Mucosa of rectum (tissue), 2 donors: ENCODE measurements at regions not wholly inside any gene's neighbourhood (a gene's known extent, or its start where the extent isn't known, plus 50 kb on each side); places are given as distances from the start of the nearest gene placed in this dataset.
"Not testable (repeated sequence)": the region's sequence is repeated elsewhere in the genome, so short reads cannot be mapped to it uniquely, and the experiment has no call there.

Experiments
- H3K27ac ChIP-seq, 2 donors: one replicate each; pipeline ENCODE4 v1.7.0; 2013; ENCODE audit warnings: inconsistent platforms in 2 of 2, low read depth in 2 of 2, low read length in 2 of 2
- H3K27me3 ChIP-seq, 2 donors: one replicate each; pipeline ENCODE4 v1.7.0; 2013; ENCODE audit warnings: low read length in 2 of 2; ENCODE audit not compliant: control insufficient read depth in 2 of 2, insufficient read depth in 2 of 2
- H3K36me3 ChIP-seq, 2 donors: one replicate each; pipeline ENCODE4 v1.7.0; 2013; ENCODE audit warnings: low read length in 2 of 2; ENCODE audit not compliant: control insufficient read depth in 2 of 2, insufficient read depth in 2 of 2
- H3K4me1 ChIP-seq, 2 donors: one replicate each; pipeline ENCODE4 v1.7.0; 2013; ENCODE audit warnings: low read length in 2 of 2, mild to moderate bottlenecking in 1 of 2; ENCODE audit not compliant: control insufficient read depth in 2 of 2, insufficient read depth in 2 of 2
- H3K4me3 ChIP-seq, 2 donors: one replicate each; pipeline ENCODE4 v1.7.0; 2013; ENCODE audit warnings: low read length in 2 of 2
- H3K9ac ChIP-seq, 2 donors: one replicate each; pipeline ENCODE4 v1.7.0; 2013; ENCODE audit warnings: low read length in 2 of 2, low read depth in 1 of 2, mild to moderate bottlenecking in 1 of 2
- H3K9me3 ChIP-seq, 2 donors: one replicate each; pipeline ENCODE4 v1.7.0; 2013; ENCODE audit warnings: low read length in 2 of 2; ENCODE audit not compliant: control insufficient read depth in 2 of 2
- donor health status: healthy.
- donor health status: Normal muscosa, but diverticular disease.

- Histone ChIP-seq H3K9me3 (no peaks in the 10 kb centered on the region), H3K27ac (no peak overlapping the region), H3K4me1 (no peaks in the 10 kb centered on the region), H3K4me3 (no peak overlapping the region), H3K36me3 (no peaks in the 10 kb centered on the region), H3K27me3 (no peaks in the 10 kb centered on the region), H3K9ac (no peak overlapping the region)
These were observed 2022.1 kb upstream of the ACO1 start for GRCh38 chr9:30362373-30362772.

GRCh38 chr9:30366140-30366539 is 2018.3 kb upstream of the ACO1 start:
- not testable (repeated sequence) for H3K4me1 ChIP-seq, H3K4me3 ChIP-seq, H3K9me3 ChIP-seq, H3K9ac ChIP-seq, H3K27ac ChIP-seq, H3K27me3 ChIP-seq, H3K36me3 ChIP-seq

- Histone ChIP-seq H3K4me3 (no peak overlapping the region), H3K9ac (no peak overlapping the region), H3K4me1 (no peaks in the 10 kb centered on the region), H3K27ac (no peak overlapping the region), H3K27me3 (no peaks in the 10 kb centered on the region), H3K36me3 (no peaks in the 10 kb centered on the region), H3K9me3 (no peaks in the 10 kb centered on the region)
These were observed 2002.2 kb upstream of the ACO1 start for GRCh38 chr9:30382271-30382670.

- Histone ChIP-seq H3K27ac (no peak overlapping the region), H3K36me3 (no peaks in the 10 kb centered on the region), H3K4me1 (no peaks in the 10 kb centered on the region), H3K9me3 (no peaks in the 10 kb centered on the region), H3K9ac (no peak overlapping the region), H3K4me3 (no peak overlapping the region), H3K27me3 (no peaks in the 10 kb centered on the region)
These were observed 1974.2 kb upstream of the ACO1 start for GRCh38 chr9:30410273-30410672.

- Histone ChIP-seq H3K9ac (no peak overlapping the region), H3K27ac (no peak overlapping the region), H3K4me1 (no peaks in the 10 kb centered on the region), H3K36me3 (no peaks in the 10 kb centered on the region), H3K27me3 (no peaks in the 10 kb centered on the region), H3K4me3 (no peak overlapping the region), H3K9me3 (no peaks in the 10 kb centered on the region)
These were observed 1972.9 kb upstream of the ACO1 start for GRCh38 chr9:30411571-30411970.

- no peaks in the 10 kb centered on the region for H3K36me3 ChIP-seq
- no peaks in the 10 kb centered on the region for H3K9me3 ChIP-seq
- H3K27me3 ChIP-seq, result no peaks in the 10 kb centered on the region
- no peak overlapping the region for H3K4me3 ChIP-seq
- H3K4me1 ChIP-seq, result no peaks in the 10 kb centered on the region
- no peak overlapping the region for H3K9ac ChIP-seq
- no peak overlapping the region for H3K27ac ChIP-seq
These were observed 1925.3 kb upstream of the ACO1 start for GRCh38 chr9:30459156-30459555.

- Histone ChIP-seq H3K36me3 (no peaks in the 10 kb centered on the region), H3K27ac (no peak overlapping the region), H3K9me3 (no peaks in the 10 kb centered on the region), H3K4me3 (no peak overlapping the region), H3K27me3 (no peaks in the 10 kb centered on the region), H3K9ac (no peak overlapping the region), H3K4me1 (no peaks in the 10 kb centered on the region)
These were observed 1907.6 kb upstream of the ACO1 start for GRCh38 chr9:30476826-30477225.

- H3K4me3 ChIP-seq, result no peak overlapping the region
- H3K9ac ChIP-seq, result no peak overlapping the region
- H3K36me3 ChIP-seq, result no peaks in the 10 kb centered on the region
- H3K4me1 ChIP-seq, result no peaks in the 10 kb centered on the region
- H3K9me3 ChIP-seq, result no peaks in the 10 kb centered on the region
- H3K27me3 ChIP-seq, result no peaks in the 10 kb centered on the region
- no peak overlapping the region for H3K27ac ChIP-seq
These were observed 1905.8 kb upstream of the ACO1 start for GRCh38 chr9:30478684-30479083.

- Histone ChIP-seq H3K4me3 (no peak overlapping the region), H3K9me3 (no peaks in the 10 kb centered on the region), H3K27me3 (no peaks in the 10 kb centered on the region), H3K9ac (no peak overlapping the region), H3K36me3 (no peaks in the 10 kb centered on the region), H3K4me1 (no peaks in the 10 kb centered on the region), H3K27ac (no peak overlapping the region)
These were observed 1901.9 kb upstream of the ACO1 start for GRCh38 chr9:30482499-30482898.

- no peaks in the 10 kb centered on the region for H3K27me3 ChIP-seq
- no peak overlapping the region for H3K9ac ChIP-seq
- H3K9me3 ChIP-seq, result no peaks in the 10 kb centered on the region
- no peaks in the 10 kb centered on the region for H3K36me3 ChIP-seq
- no peak overlapping the region for H3K27ac ChIP-seq
- H3K4me1 ChIP-seq, result no peaks in the 10 kb centered on the region
- H3K4me3 ChIP-seq, result no peak overlapping the region
These were observed 1899.8 kb upstream of the ACO1 start for GRCh38 chr9:30484690-30485089.

GRCh38 chr9:30504502-30504905 is 1879.9 kb upstream of the ACO1 start:
- no peak overlapping the region for H3K27ac ChIP-seq
- H3K9me3 ChIP-seq, result no peaks in the 10 kb centered on the region
- H3K9ac ChIP-seq, result no peak overlapping the region
- H3K27me3 ChIP-seq, result no peaks in the 10 kb centered on the region
- H3K4me1 ChIP-seq, result no peaks in the 10 kb centered on the region
- no peak overlapping the region for H3K4me3 ChIP-seq
- no peaks in the 10 kb centered on the region for H3K36me3 ChIP-seq
